Endothelial cell of hepatic sinusoid (primary cell): ENCODE measurements at regions not wholly inside any gene's neighbourhood (a gene's known extent, or its start where the extent isn't known, plus 50 kb on each side); places are given as distances from the start of the nearest gene placed in this dataset.

ENCODE experiments used
- in situ Hi-C: cut with HindIII; loops from 2 replicates; pipeline ENCODE4 v1.10.0; 2017; ENCODE audit warnings: low sequenced_read_pairs

GRCh38 chr22:27255580-27255979 is 546.0 kb downstream of the MN1 start:
- in situ Hi-C loops, result no loop called here

- in situ Hi-C loops, result no loop called here
Measured at GRCh38 chr22:27257987-27258386, 543.6 kb downstream of the MN1 start.

GRCh38 chr22:27258616-27259172 is 542.9 kb downstream of the MN1 start:
- in situ Hi-C loops, result no loop called here

- in situ Hi-C loops, result no loop called here
Measured at GRCh38 chr22:27259433-27259832, 542.1 kb downstream of the MN1 start.

- in situ Hi-C loops, result no loop called here
Measured at GRCh38 chr22:27260087-27260698, 541.4 kb downstream of the MN1 start.

GRCh38 chr22:27262361-27262760 is 539.2 kb downstream of the MN1 start:
- in situ Hi-C loops, result no loop called here

GRCh38 chr22:27264184-27264583 is 537.4 kb downstream of the MN1 start:
- in situ Hi-C loops, result no loop called here

GRCh38 chr22:27267145-27267544 is 534.4 kb downstream of the MN1 start:
- in situ Hi-C loops, result no loop called here

GRCh38 chr22:27269751-27270543 is 531.6 kb downstream of the MN1 start:
- in situ Hi-C loops, result no loop called here

GRCh38 chr22:27270818-27271510 is 530.6 kb downstream of the MN1 start:
- in situ Hi-C loops, result no loop called here

- in situ Hi-C loops, result no loop called here
Measured at GRCh38 chr22:27273436-27273835, 528.1 kb downstream of the MN1 start.

- in situ Hi-C loops, result no loop called here
Measured at GRCh38 chr22:27273853-27274252, 527.7 kb downstream of the MN1 start.

GRCh38 chr22:27274770-27275449 is 526.6 kb downstream of the MN1 start:
- in situ Hi-C loops, result no loop called here

- in situ Hi-C loops, result no loop called here
Measured at GRCh38 chr22:27278946-27279345, 522.6 kb downstream of the MN1 start.

- in situ Hi-C loops, result no loop called here
Measured at GRCh38 chr22:27283240-27283639, 518.3 kb downstream of the MN1 start.

- in situ Hi-C loops, result no loop called here
Measured at GRCh38 chr22:27283714-27284113, 517.8 kb downstream of the MN1 start.

- in situ Hi-C loops, result no loop called here
Measured at GRCh38 chr22:27284324-27284723, 517.2 kb downstream of the MN1 start.

- in situ Hi-C loops, result no loop called here
Measured at GRCh38 chr22:27286711-27287110, 514.8 kb downstream of the MN1 start.

- in situ Hi-C loops, result no loop called here
Measured at GRCh38 chr22:27292542-27293299, 508.8 kb downstream of the MN1 start.

GRCh38 chr22:27293721-27294445 is 507.7 kb downstream of the MN1 start:
- in situ Hi-C loops, result no loop called here
